CMK (cell line): ENCODE measurements at regions not wholly inside any gene's neighbourhood (a gene's known extent, or its start where the extent isn't known, plus 50 kb on each side); places are given as distances from the start of the nearest gene placed in this dataset.
"Not testable (repeated sequence)": the region's sequence is repeated elsewhere in the genome, so short reads cannot be mapped to it uniquely, and the experiment has no call there.

Experiments
- DNase-seq: peaks from one replicate; pipeline ENCODE4 v3.0.0-alpha.2; 2010; ENCODE audit warnings: low read depth

DNA sequence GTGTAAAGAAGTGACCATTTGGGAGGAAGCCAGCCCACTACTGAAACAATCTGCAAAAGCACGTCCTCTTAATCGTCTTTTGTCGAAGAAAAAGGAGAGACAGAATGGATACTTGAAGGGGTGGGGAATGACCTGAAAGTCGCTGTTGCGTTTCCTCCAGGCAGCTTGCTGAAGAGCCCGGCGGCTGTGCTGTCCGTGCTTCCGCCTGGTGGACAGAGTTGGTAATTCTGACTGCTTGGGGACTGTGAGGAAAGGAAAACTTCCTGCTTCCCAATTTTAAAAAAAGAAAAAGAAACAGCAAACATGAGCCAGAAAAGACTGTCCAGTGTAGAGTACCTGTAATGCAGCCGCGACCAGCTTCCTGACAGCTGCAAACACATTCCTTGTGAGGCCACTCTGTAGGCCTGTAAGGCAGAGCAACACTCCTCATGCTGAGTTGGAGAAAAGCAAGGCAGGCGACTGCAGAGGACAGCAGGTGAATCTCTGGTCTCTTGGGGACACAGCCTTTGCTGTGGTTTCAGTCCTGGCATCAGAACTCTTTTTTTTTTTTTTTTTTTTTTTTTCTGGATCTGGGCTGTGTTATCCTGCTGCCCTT is 251.1 kb upstream of the TBX18 start:
- DNase-seq = peak; percentile 14

DNA sequence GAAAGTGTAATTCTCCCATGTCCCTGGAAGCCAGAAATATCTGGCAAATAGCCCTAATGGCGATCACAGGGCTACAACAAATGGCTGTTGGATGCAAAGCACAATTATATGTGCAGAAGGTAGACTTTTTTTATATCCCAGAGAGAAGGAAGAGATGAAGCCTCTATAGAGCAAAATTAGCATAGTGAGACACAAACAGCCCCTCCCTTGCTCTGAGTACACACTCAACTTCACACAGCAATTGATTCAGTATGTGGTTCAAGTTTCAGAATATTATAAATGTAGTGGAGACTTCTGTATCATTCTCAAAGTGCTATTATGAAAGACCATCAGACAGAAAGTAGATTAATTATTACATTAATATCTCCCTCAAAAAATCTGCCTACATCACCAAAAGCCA is 246.5 kb upstream of the TBX18 start:
- DNase-seq = no peak

DNA sequence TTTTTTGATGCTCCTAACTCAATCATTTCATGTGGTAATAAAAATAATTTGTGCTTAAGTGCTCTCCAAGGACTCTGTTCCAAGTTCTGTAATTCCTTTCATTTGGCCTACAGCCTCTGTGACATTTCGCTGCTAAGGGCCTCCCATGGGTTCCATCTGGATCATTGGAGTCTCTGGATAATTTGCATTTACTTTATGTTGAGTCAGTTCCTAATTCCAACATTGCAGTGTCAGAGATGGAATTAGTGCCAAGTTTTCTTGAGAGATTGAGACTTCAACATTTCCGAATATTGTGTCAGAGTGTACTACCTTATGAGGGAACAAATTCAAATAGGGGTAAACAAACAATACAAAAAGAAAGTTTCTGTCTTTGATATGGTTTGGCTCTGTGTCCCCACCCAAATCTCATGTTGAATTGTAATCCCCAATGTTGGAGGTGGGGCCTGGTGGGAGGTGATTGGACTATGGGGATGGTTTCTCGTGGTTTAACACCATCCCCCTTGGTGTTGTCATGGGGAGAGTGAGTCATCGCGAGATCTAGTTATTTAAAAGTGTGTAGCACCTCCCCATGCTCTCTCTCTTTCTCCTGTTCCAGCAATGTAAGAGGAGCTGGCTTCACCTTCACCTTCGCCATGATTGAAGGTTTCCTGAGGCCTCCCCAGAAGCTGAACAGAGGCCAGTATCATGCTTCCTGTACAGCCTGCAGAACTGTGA is 244.1 kb upstream of the TBX18 start:
- no peak for DNase-seq

DNA sequence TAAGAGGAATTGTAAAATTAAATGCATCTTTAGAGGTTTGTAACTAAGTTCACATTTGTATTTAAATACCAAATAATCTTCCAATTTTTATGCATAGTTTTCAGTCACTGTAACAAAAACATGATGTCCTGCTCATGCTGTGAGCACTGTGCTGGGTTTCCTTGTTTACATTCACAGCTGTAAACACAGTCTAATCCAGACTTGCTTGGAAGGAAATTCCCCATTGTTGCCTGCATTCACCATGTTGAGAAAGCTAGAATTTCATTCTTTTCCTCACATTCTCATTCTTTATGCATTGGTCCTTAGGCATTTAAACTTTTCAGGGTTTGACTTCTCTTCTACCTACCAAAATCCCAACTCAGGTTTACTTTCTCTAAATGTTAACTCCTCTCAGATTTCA is 242.0 kb upstream of the TBX18 start:
- no peak for DNase-seq

DNA sequence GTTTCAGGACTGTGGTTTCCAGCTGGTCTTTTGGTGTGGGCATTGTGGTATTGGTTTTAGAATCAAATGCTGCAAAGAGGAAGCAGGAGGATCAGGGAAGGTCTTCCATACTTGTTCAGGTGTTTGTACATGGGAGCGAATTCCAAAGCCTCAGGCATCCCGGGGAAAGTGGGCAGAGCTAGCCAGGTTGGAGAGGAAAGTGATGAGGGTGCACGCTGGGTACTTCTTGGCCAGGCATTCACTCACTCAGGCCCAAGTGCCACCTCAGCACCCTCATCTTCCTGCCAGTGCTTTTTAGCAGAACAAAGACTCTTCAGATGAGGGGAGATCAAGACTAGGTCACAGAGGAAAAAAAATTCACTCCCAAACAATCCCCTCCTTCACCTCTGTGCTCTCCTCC is 241.1 kb upstream of the TBX18 start:
- DNase-seq = no peak

DNA sequence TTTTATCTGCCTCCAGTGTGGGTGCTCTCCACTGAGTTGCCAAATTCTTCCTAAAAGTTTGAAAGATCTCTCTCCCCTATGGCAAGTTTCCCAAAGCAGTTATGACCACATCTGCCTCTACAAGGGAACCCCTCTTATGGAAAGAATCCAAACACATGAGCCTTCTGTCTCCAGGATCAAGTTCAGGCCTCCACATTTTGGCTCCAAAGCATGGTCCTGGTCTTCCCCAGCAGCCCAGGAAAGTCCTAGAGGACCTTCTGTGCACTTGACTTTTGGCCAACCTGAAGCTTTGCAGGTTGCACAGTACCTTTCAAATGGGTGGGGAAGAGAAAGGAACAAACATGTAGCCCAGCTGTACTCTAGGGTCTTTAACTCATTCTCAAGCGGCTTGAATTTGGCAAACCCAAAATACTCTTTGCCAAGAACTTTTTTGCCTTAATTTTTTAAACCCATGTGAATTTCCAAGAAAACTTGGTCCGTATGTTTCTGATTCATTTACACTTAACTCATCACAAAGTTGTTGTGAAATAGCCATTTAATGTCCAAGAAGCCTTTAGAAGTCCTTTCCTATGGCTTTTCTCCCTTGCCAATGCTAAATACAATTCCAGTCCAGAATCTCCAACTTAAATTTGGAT is 240.1 kb upstream of the TBX18 start:
- no peak for DNase-seq

DNA sequence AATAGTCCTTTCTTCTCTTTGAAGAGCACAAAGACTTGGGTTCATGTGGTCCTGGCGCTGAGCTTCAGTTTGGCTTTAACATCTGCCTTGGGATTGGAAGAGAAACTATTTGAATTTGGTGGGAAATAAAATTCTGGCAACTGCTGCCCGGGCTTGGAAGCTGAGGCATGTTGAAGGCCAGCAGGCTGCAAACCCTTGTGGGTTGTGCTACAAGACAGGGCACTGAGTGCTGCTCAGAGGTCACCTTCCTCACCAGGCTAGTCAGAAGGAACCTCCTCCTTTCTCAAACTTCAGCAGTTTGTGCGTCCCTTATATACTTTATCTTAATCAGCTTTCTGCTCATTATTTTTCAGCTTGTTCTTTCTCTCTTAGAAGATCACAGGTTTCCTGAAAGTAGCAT is 238.4 kb upstream of the TBX18 start:
- no peak for DNase-seq

DNA sequence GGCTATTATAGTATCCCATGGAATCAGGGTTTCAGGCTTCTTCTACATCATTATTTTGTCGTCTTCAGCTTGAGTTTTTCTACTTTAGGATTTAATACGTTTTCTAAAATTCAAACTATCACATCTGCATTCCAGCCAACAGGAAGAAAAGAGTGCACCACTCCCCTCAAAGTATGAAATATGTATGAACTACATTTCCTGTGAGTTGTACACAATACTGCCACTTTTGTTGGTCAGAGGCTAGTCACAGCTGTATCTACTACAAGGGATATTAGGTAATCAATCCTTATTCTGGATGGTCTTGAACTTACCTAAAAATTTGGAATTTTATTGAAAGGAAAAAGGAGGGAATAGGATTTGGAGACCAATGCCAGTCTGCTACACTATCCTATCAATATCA is 235.6 kb upstream of the TBX18 start:
- DNase-seq = no peak

DNA sequence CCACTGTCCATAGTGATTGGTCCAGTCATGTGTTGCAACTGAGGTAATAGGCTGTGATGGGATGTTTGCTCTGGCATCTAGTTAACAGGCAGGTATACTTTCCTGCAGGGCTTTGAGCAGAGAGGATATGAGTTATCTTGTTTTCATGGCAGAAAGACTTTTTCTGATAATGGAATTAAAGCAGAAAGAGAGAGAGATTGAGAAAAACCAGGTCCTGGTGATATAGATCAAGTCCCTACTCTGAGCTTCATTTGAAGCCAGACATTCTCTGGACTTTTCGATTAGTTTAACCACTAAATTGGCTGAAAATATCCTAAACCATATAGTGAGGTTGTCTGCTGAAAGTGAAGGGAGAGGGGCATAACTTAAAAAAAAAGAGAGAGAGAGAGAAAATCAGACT is 233.8 kb upstream of the TBX18 start:
- DNase-seq = no peak

DNA sequence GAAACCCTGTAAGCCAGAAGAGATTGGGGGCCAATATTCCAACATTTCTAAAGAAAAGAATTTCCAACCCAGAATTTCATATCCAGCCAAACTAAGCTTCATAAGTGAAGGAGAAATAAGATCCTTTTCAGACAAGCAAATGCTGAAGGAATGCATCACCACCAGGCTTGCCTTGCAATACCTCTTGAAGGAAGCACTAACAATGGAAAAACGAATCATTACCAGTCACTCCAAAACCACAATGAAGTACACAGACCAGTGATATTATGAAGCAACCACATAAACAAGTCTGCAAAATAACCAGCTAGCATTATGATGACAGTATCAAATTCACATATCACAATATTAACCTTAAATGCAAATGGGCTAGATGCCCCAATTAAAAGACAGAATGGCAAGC is 224.4 kb upstream of the TBX18 start:
- not testable (repeated sequence) for DNase-seq

DNA sequence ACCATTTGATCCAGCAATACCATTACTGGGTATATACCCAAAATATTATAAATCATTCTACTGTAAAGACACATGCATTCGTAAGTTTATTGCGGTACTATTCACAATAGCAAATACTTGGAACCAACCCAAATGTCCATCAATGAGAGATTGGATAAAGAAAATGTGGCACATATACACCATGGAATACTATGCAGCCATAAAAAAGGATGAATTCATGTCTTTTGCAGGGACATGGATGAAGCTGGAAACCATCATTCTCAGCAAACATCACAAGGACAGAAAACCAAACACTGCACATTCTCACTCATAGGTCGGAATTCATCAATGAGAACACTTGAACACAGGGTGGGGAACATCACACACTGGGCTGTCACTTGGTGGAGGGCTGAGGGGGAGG is 221.1 kb upstream of the TBX18 start:
- DNase-seq = not testable (repeated sequence)

DNA sequence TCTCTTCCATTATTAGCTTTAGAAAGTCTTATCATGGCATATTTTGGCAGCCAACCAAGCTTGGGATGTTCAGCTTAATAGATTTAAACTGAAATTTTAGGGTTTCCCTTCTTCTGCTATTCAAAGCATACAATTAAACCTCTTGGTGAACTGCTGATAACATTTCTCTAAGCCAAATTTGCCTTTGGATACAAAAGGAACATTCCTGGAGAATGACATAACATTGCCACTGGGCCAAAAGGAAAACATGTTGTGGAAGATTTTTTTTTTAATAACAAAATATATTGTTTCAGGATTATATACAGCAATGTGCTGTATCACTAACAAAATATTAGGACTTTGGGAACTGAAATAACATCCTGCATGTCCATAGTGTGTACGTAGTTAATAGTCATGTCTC is 215.1 kb upstream of the TBX18 start:
- DNase-seq = no peak

DNA sequence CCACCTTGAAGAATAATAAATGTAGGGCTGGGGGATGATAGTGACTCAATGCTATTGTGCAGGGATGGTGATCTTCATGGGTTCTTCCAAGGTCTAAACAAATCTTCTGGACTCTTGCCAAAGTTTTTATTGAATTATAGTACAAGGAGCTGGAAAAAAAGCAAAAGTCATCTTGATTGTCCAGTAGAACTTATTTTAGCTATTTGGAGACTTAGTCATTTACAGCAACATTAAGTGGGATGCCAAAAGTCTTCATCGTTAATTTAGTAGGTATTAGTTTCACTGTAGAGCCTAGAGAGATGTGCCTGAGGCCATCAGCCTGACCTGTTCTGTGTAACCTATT is 212.9 kb upstream of the TBX18 start:
- DNase-seq = no peak

DNA sequence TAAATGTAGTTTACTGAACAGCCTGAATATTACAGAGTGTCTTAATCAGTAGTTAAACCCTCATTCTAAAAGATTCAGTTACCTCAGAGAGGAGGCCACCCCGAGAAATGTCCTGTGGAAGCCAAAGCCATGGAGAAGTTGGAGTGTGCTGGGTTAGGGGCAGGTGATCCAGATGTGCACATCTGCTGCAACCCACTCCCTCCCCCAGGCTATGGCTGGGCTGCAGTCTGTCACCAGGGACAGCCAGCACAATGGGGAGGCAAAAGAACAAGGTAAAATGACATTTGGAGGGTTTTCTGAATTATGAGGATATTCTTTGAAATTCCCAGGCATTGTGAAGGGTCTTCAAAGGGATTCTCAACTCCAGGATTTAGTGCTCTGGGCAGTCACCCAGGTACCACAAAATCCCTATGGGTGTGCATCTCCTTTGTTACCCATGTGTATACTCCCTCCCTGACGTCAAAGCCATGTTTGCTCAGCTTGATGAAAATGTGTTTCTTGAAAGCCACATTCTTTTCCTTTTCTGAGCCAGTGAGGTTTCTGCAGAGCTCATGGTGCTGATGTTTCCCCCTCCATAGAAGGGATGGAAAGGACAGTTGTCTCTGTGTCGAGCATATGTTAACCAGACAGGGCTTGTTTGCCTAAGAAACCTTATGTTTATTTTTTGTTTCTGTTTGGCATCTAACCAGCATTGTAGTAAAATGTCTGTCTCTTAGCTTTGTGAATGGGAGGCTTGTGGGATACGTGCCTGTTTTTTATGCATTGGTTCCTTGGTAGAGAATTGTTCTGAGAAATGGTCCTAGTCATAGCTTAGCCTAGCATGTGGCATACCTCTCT is 212.3 kb upstream of the TBX18 start:
- DNase-seq = no peak

DNA sequence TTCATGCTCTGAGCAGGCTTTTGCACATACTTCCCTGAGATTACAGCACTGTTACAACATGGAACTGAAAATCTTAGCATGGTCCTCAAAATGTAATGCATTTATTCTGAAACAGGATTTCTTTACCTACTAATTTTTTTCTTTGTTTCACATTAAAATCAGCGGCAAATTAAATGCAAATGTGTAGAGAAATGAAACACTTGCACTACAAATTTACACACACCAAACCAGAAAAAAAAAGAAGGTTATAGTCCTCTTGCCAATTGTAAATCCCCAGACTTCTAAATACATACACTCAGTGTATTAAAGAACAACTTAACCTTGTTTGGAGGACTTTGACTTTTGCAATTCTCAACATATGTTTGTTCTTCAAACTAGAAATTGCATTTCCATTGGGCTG is 210.9 kb upstream of the TBX18 start:
- no peak for DNase-seq

DNA sequence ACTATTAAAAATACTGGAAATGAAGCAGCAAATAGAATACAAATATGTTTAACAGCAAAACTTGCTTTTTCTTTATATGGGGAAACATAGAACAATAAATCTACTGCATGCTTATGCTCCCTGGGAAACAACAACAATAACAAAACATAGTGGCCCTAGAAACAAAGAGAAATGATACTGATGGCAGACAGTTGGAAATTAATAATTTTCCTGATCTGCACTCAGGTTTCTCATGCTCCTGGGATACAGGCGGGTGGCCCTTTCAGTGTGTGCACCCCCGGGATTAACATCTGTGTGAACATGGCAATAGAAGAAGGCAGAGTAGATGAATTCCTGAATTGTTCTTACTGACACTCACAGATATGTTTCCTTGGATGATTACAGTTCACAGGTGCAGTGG is 209.2 kb upstream of the TBX18 start:
- no peak for DNase-seq

DNA sequence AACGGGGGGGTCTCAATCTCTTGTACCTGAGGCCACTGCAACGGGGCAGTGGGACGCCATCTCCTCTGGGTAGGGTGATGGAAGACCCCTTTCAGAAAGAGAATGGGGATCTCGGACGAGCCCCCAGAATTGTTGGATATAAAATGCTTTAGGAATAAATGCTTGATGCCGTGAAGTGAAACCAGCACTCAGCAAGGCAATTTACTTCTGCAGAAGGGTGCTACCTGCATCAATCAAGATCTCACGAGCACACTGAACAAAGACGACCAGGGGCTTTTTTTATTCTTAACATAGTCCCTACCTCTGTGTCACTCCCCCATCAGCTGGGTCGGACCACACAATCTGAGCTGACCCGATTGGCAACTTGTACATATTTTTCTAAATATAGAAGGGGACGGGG is 203.6 kb upstream of the TBX18 start:
- no peak for DNase-seq

DNA sequence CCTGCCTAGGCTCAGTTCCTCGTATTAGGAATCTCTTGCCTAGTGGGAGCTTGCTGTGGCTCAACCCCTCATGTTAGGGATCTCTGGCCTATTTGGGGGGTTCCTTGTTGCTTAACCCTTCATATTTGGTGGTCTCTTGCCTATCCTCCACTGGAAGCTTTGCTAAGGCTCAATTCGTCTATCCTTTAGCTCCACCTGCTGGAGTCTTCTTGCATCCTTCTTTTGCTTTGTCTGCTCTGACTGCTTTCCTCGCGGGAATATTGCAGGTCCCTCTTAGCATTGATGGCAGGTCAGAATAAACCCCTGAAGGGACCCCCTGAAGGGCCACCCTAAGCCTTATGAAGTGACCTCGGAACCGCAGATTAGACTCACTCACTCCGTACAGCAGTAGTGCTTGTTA is 203.0 kb upstream of the TBX18 start:
- DNase-seq = peak; percentile 8

DNA sequence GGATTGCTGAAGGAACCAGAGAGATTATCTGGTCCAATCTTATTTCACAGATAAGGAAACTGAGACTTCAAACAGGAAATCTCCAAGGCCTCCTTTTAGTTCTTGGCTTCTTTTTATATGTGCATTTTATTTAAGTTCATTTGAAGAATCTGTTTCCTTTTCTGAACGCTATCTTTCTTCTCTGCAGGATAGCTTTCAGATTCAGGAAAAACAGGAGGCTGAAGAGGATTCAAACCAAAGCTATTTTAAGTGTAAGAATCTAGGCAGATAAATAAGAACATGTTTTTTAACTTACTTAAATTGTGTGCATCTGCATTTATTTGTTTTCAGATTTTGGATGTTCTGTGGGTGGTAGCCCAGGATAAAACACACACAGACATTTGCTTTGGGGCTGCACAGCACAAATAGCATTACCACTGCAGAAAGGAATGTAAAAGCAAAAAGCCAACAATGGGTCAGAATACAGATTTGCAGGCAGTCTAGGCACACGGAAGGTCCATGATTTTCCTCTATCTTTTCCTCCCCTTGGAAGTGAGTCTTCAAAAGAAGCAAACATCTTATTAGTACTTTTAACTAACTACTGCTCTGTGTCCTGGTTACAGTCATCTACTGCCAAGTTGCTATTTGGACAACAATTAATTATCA is 188.8 kb upstream of the TBX18 start:
- DNase-seq = no peak

DNA sequence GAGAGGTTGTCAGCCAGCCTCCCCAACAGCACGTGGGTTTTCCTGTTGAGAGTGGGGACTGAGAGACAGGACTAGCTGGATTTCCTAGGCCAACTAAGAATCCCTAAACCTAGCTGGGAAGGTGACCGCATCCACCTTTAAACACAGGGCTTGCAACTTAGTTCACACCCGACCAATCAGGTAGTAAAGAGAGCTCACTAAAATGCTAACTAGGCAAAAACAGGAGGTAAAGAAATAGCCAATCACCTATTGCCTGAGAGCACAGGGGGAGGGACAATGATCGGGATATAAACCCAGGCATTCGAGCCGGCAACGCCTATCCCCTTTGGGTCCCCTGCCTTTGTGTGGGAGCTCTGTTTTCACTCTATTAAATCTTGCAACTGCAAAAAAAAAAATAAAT is 180.5 kb upstream of the TBX18 start:
- DNase-seq = not testable (repeated sequence)

DNA sequence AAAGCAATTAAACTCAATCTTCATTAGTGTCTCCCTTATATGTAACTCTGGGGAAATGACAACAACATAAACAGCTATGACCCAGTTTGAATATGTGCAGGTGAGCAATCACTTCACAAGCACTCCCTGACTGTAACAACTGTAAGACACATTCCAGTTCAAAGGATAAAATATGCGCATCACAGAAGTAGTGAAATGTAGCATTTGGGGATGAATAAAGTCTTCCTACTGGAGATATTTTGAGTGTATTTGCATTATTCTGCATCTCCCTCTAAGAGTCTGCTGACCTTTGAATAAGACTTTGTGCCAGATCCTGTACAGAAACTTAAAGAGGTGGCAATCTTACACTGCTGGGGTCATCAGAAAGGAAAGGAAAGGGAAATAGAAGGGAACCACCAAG is 179.5 kb upstream of the TBX18 start:
- no peak for DNase-seq

DNA sequence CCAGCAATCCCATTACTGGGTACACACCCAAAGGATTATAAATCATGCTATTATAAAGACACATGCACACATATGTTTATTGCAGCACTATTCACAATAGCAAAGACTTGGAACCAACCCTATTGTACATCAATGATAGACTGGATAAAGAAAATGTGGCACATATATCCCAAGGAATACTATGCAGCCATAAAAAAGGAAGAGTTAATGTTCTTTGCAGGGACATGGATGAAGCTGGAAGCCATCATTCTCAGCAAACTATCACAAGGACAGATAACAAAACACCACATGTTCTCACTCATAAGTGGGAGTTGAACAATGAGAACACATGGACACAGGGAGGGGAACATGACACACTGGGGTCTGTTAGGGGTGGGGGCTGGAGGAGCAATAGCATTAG is 177.2 kb upstream of the TBX18 start:
- DNase-seq = not testable (repeated sequence)

DNA sequence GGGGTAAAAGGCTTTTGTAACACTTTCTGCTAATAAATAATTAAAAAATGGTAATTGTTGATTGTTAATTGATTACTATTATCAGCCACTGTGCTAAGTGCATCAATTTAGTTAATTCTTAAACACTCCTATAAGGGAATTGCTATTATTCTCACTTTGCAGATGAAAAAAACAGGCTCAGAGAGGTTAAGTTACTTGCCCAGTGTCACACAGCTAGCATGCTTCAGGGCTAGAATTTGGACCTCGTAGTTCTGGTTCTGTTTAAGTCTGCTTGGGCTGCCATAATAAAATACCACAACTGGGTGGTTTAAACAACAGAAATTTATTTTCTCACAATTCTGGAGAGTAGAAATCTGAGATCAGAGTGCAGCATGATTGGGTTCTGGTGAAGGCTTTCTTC is 164.8 kb upstream of the TBX18 start:
- DNase-seq = no peak
